ENCODE measurements at regions not wholly inside any gene's neighbourhood (a gene's known extent, or its start where the extent isn't known, plus 50 kb on each side); places are given as distances from the start of the nearest gene placed in this dataset.

GRCh38 chr9:117958726-117959125 lies 254.5 kb downstream of the TLR4 start:
- Mint-ChIP-seq H3K4me1 (ENCODE audit: low read depth) (no peaks in the 10 kb centered on the region), H3K36me3 (ENCODE audit: insufficient read depth) (no peaks in the 10 kb centered on the region), H3K4me3 (ENCODE audit: low read depth) (no peak overlapping the region), H3K27ac (no peak overlapping the region), H3K27me3 (no peaks in the 10 kb centered on the region), H3K9me3 (ENCODE audit: low read depth) (no peaks in the 10 kb centered on the region)
- no peak for TF ChIP-seq CTCF (IDR thresholded peaks at IDR 0.05; ENCODE audit: unreplicated experiment)
- no peak for DNase-seq (ENCODE audit: low spot score, unreplicated experiment)

GRCh38 chr9:117963493-117964090 lies 259.4 kb downstream of the TLR4 start:
- Mint-ChIP-seq H3K36me3 (ENCODE audit: insufficient read depth) (no peaks in the 10 kb centered on the region), H3K27me3 (no peaks in the 10 kb centered on the region), H3K4me3 (ENCODE audit: low read depth) (no peak overlapping the region), H3K27ac (no peak overlapping the region), H3K4me1 (ENCODE audit: low read depth) (no peaks in the 10 kb centered on the region), H3K9me3 (ENCODE audit: low read depth) (no peaks in the 10 kb centered on the region)
- DNase-seq (ENCODE audit: low spot score, unreplicated experiment) = no peak
- TF ChIP-seq CTCF (IDR thresholded peaks at IDR 0.05; ENCODE audit: unreplicated experiment) = no peak

GRCh38 chr9:117970276-117971050 lies 266.3 kb downstream of the TLR4 start:
- no peaks in the 10 kb centered on the region for H3K36me3 Mint-ChIP-seq (ENCODE audit: insufficient read depth)
- H3K27ac Mint-ChIP-seq = no peak overlapping the region
- no peak overlapping the region for H3K4me3 Mint-ChIP-seq (ENCODE audit: low read depth)
- no peak for DNase-seq (ENCODE audit: low spot score, unreplicated experiment)
- TF ChIP-seq CTCF (IDR thresholded peaks at IDR 0.05; ENCODE audit: unreplicated experiment) = no peak
- no peaks in the 10 kb centered on the region for H3K9me3 Mint-ChIP-seq (ENCODE audit: low read depth)
- peaks cover 8% of the 10 kb centered on the region for H3K27me3 Mint-ChIP-seq
- no peaks in the 10 kb centered on the region for H3K4me1 Mint-ChIP-seq (ENCODE audit: low read depth)

- peaks cover 3% of the 10 kb centered on the region for H3K9me3 Mint-ChIP-seq (ENCODE audit: low read depth)
- no peak for DNase-seq (ENCODE audit: low spot score, unreplicated experiment)
- H3K4me1 Mint-ChIP-seq (ENCODE audit: low read depth) = no peaks in the 10 kb centered on the region
- H3K36me3 Mint-ChIP-seq (ENCODE audit: insufficient read depth) = no peaks in the 10 kb centered on the region
- no peak for TF ChIP-seq CTCF (IDR thresholded peaks at IDR 0.05; ENCODE audit: unreplicated experiment)
- no peak overlapping the region for H3K4me3 Mint-ChIP-seq (ENCODE audit: low read depth)
- no peak overlapping the region for H3K27ac Mint-ChIP-seq
- H3K27me3 Mint-ChIP-seq = peaks cover 8% of the 10 kb centered on the region
Measured at GRCh38 chr9:117974108-117974507, 269.9 kb downstream of the TLR4 start.

GRCh38 chr9:117979914-117980313 lies 275.7 kb downstream of the TLR4 start:
- peaks cover 2% of the 10 kb centered on the region for H3K4me1 Mint-ChIP-seq (ENCODE audit: low read depth)
- no peak for TF ChIP-seq CTCF (IDR thresholded peaks at IDR 0.05; ENCODE audit: unreplicated experiment)
- H3K36me3 Mint-ChIP-seq (ENCODE audit: insufficient read depth) = no peaks in the 10 kb centered on the region
- DNase-seq (ENCODE audit: low spot score, unreplicated experiment) = no peak
- H3K4me3 Mint-ChIP-seq (ENCODE audit: low read depth) = no peak overlapping the region
- no peak overlapping the region for H3K27ac Mint-ChIP-seq
- H3K27me3 Mint-ChIP-seq = peaks cover 18% of the 10 kb centered on the region
- H3K9me3 Mint-ChIP-seq (ENCODE audit: low read depth) = peaks cover 3% of the 10 kb centered on the region

Measured in progenitor cell of endocrine pancreas (in vitro differentiated cells).